IPS-NIHi7 (cell line): ENCODE measurements at regions not wholly inside any gene's neighbourhood (a gene's known extent, or its start where the extent isn't known, plus 50 kb on each side); places are given as distances from the start of the nearest gene placed in this dataset.
A peak's percentile ranks its signal among the peaks of the same experiment; 100 is the strongest.

Experiments used
- DNase-seq: peaks from one replicate; pipeline ENCODE4 v3.0.0; 2012; ENCODE audit warnings: mixed read lengths; ENCODE audit errors: extremely low spot score

DNA sequence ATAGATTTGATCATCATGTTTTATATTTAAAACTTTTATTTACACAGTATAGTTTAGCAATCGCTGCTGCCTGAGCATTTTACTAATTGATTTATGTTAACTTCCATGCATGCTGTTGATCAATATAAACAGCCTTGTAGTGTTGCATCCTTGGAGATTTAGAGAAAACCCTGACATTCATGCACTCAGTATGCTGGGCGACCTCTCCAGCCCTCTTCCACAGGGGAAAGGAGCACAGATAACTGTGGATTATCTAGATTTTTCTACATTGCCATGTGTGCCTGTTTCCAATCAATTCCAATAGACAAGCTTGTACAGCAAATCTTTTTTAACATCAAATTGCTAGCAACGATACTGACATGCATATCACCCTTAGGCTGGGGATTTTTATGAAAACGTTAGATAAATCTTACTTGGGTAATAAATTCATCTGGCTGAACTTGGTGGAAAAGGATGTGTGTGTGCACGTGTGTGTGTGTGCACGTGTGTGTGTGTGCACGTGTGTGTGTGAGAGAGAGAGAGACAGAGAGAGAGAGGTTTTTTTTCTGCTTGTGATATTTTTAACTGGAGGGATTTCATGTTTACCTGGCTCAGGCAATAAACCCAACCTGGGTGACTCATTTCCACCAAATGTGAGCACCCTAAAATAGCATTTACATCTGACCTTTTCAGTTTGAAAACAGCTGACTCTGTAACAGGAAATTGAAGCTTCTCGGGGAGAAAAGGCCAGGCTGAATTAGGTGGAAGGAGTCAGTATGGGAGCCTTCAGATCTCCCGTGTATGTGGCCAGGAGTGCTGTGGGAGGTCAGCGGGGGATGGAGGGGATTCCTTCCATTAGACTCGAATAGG, 339.8 kb downstream of the PRDM2 start:
- DNase-seq = peak; percentile 19

- DNase-seq = no peak
These were observed 350.0 kb downstream of the PRDM2 start for GRCh38 chr1:14049965-14050364.

DNA sequence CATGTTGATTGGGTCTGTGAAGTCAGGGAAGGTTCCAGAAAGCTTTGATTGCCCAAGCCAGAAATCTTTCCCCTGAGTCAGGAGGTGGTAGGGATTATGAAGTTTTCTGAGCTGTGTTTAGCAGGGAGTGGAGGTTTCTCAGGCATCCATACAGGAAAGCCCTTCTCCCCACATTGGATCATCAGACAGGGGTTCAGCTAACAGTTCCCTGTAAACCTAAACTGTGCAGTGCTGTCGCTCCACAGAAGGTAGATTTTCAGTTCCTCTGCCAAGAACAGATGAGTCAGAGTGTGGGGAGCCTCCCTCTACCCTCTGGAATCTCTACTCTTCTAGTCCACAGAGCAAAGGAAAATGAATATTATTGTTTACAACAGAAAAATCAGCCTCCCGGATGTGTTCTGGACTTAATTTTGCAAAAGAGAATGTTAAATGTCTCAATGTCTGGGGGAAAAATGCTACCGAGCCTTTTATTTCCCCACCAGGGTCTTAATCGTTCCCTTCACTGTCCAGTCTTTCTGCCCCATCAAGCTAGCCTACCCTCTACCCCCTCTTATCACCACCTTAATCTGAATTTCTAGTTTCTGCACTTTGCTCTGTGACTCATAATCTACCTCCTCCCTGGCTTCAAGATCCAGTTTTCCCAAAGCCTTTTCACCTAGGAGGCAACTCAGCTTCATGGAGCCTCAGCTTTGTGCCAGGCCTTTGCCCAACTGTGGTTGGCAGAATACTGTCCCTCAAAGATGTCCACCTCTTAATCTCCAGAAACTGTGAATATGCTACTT, 355.6 kb downstream of the PRDM2 start:
- DNase-seq = no peak

- no peak for DNase-seq
These were observed 357.7 kb downstream of the PRDM2 start for GRCh38 chr1:14057640-14058039.

GRCh38 chr1:14061204-14061603, 361.2 kb downstream of the PRDM2 start:
- no peak for DNase-seq

DNA sequence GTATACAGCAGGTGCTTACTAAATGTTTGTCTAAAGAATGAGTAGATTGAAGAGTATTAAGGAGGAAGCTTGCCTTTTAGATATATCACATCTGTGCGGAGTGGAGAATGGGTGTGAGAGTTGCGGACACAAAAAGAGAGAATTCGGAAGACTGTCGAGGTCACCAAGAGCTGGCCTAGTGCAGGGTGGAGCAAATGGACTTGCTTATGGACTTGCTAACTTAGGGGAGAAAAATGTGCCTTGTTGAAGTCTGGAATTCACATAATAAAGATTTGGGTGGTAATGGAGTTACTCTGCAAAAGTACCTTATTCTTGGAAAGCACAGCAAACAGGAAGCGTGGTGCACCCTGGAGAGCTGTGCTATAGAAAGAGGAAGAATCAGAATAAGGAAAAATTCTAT, 361.7 kb downstream of the PRDM2 start:
- no peak for DNase-seq

- no peak for DNase-seq
These were observed 362.7 kb downstream of the PRDM2 start for GRCh38 chr1:14062669-14063068.

GRCh38 chr1:14064649-14065442, 364.9 kb downstream of the PRDM2 start:
- DNase-seq = no peak

GRCh38 chr1:14065486-14065885, 365.5 kb downstream of the PRDM2 start:
- DNase-seq = no peak

DNA sequence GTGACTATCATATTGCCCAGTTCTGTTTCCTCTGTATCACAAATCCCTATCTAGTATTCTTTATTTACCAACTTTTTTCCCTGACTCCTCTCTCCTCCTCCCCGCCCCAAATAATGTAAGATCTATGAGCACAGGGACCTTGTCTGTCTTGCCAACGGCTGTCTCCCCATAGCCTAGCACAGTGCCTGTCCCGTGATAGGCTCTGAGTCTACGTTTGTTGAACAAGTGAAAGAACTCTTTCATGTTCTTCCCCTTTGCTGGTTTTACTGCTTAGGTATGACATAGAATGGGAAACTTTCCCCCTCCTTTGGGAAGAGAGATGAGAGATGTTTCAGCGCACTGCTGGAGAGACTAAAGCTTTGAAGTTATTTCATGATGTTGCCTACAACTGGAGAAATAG, 367.0 kb downstream of the PRDM2 start:
- DNase-seq = no peak

DNA sequence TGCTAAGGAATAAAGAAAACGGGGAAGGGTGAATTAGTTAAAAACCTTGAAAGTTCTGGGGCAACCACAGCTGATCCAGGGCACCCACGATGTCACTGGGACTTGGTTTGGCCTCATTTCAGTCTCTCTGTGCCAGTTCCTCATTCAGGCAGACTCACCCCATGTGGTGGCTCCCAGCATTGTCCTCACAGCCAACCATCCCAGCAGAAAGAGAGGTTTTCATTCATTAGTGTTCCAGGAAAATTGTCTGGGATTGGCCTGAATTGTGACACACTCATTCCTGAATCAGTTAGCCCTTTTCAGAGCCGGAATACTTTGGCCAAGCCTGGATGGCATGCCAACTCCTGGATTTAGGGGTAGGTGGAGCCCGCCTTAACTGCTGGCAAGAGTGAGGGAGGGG, 367.7 kb downstream of the PRDM2 start:
- no peak for DNase-seq

DNA sequence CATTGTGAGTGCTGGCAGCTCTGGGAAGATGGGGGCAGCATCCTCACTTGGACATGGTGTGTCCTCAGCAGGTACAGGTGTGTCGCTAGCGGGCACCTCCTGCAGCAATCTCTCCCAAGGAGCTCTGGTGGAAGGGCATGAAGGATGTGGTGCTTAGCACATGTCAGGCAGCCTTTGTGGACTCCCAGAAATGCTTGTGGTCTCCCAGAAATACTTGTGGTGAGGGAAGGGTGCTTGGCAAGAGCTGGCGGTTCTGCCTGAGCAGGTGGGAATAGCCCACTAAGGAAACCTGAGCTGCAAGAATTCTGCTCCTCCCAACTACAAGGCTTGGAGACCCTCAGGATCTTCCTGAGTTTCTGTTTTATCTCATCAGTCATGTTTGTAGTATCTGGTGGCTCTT, 371.6 kb downstream of the PRDM2 start:
- no peak for DNase-seq

DNA sequence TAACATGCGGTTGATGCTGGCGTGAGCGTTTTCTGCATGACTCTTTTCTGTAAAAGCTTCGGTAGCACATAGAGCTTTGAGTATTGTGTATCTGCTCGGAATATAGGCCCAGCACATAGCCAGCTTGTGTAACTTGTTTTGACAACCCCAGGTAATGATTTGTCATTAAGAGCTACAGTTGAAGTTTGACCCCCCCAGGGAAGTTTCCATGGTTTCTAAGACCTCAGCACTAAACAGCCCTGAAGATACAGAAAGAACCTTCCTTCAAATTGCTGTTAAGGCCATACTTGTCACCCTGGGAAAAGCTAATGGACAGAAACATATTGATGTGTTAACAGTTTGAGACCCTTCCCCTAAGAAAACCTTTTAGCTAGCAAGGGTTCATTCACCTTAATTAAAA, 380.7 kb downstream of the PRDM2 start:
- no peak for DNase-seq

DNA sequence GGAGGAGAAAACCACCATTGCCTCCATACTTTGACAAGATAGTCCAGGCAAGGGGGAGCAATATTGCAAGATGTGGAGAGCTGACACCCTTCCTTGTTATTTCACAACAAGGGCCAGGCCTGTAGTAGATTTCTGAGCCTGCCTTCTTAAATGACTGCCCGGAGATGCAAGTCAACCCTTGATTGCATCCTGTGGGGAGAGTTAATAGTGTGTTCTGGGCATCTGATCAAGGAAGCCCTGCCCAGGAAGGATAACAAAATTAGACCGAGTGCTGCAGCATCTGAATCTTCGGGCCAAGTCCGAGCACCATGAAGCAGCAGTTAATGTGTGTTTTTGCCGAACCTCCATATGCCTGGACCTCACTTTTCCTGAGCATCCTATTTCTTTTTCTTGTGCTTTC, 382.3 kb downstream of the PRDM2 start:
- DNase-seq = no peak

GRCh38 chr1:14083277-14083676, 383.3 kb downstream of the PRDM2 start:
- no peak for DNase-seq

DNA sequence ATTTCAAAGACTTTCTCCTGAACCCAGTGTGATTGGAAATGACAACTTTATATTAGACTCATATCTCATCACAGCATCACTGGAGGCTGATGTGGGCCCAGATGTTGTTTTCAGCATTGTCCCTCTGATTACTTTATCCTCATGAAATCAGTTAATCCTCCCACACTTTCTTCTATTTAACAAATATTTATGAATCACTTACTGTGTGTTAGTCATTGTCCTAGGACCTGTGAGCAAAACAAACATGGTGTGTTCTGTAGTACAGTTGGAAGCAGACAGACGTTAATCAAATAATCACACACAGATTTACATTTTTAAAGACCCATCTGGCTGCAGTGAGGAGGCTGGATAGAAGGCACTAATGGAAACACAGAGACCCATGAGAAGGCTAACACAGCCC, 383.7 kb downstream of the PRDM2 start:
- no peak for DNase-seq

DNA sequence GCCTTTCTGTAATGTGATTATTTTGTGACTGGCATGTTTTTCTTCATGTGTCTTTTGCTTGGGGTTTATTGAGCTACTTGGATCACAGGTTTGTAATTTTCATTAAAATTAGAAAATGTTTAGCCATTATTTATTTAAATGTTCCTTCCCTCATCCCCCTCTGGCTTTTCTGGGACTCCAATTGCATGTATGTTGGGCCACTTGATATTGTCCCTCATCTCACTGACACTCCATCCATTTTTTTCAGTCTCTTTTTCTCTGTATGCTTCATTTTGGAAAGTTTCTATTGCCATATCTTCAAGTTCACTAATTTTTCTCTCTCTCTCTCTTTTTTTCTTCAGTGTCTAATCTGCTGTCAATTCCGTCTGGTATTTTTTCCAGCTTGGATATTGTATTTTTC, 390.1 kb downstream of the PRDM2 start:
- DNase-seq = no peak

DNA sequence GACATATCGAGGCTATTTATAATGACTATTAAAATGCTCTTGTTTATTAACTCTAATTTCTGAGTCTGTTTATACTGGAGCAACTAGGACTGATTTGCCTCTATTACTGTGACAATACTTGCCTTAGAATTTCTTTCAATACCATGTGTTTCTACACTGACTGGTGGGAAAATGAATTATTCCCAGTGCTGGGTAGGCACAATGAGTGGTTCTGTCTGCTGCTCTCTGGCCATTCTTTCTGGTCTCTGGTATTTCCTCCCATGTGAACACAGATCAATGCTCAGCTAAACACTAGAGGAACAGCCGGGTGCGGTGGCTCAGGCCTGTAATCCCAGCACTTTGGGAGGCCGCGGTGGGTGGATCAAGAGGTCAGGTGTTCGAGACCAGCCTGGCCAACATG, 390.5 kb downstream of the PRDM2 start:
- no peak for DNase-seq

DNA sequence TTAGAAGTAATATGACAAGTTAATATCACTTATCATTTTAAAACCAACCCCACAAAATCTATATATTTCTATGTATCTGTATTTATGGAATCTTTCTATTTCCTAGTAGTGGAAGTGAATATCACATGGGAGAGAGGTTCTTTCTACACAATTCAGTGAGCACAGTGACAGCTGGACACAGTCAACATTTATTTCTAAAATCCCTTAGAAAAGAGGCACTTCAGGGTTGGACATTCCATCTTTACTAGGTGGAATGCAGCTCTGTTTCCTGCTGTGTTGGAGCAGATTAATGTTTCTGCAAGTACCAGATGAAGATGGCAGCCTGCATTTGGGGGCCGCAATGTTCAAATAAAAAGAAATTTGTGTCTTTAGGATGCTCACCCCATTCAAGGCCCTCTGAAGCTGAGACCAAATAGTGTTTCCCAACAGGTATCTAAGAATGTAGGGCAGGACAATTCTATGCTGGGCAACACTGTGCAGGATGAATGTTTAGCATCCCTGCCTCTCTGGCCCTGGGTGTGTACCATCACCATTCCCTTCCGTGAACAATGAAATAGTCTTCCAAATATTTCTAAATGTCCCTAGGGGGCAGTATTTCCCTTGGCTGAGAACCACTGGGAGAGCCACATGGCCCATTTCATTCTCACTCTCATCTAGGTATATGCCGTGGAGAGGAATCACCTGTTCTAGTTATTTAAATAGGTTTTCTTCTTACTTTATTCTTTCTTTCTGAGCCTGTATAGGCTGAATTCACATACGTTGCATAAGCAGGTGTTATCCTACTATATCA, 394.8 kb downstream of the PRDM2 start:
- peak; percentile 71 for DNase-seq

- DNase-seq = no peak
These were observed 398.4 kb downstream of the PRDM2 start for GRCh38 chr1:14098294-14098913.

DNA sequence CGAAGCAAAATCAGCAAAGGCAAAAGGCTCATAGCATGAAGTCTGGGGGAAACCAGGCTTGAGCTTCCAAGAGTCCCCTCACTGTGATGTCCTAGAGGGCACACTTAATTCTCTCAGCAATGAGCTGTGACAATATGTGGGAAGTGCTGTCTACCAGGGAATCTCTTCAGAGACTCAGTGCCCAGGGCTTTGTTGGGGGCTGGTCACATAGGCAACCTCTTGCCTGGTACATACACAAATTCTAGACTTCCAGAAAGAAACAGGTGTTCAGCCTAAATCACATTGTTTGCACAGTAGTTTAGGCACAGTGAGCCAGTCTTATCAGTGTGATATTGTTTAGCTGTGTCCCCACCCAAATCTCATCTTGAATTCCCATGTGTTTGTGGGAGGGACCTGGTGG, 400.5 kb downstream of the PRDM2 start:
- DNase-seq = no peak
